GM18507 (cell line): ENCODE measurements at regions not wholly inside any gene's neighbourhood (a gene's known extent, or its start where the extent isn't known, plus 50 kb on each side); places are given as distances from the start of the nearest gene placed in this dataset.
"Not testable (repeated sequence)": the region's sequence is repeated elsewhere in the genome, so short reads cannot be mapped to it uniquely, and the experiment has no call there.

ENCODE experiments used
- DNase-seq: peaks from one replicate; pipeline ENCODE4 v3.0.0; 2011; ENCODE audit warnings: low read depth; ENCODE audit not compliant: insufficient read length; ENCODE audit errors: extremely low spot score
- FAIRE-seq: peaks from 2 replicates; lab custom pipeline; 2011; peaks lifted over from hg19 to GRCh38; lab: Jason Lieb, UNC

GRCh38 chr5:66443462-66444130, 152.6 kb upstream of the MAST4 start:
- DNase-seq (no peak), FAIRE-seq (no peak)

GRCh38 chr5:66448070-66448469, 148.1 kb upstream of the MAST4 start:
- FAIRE-seq = not testable (repeated sequence)

GRCh38 chr5:66450237-66450636, 146.0 kb upstream of the MAST4 start:
- DNase-seq (no peak), FAIRE-seq (no peak)

More at GRCh38 chr5:66448070-66448469, 148.1 kb upstream of the MAST4 start:
- DNase-seq = not testable (repeated sequence)

GRCh38 chr5:66450988-66451387, 145.2 kb upstream of the MAST4 start:
- no peak for FAIRE-seq
- no peak for DNase-seq

- FAIRE-seq (no peak), DNase-seq (no peak)
These were observed 144.1 kb upstream of the MAST4 start for GRCh38 chr5:66452109-66452508.

- DNase-seq = no peak
- no peak for FAIRE-seq
These were observed 141.8 kb upstream of the MAST4 start for GRCh38 chr5:66454186-66455078.

- FAIRE-seq (no peak), DNase-seq (no peak)
These were observed 136.5 kb upstream of the MAST4 start for GRCh38 chr5:66459728-66460127.

- FAIRE-seq (no peak), DNase-seq (no peak)
These were observed 128.6 kb upstream of the MAST4 start for GRCh38 chr5:66467564-66467963.

- no peak for FAIRE-seq
These were observed 126.5 kb upstream of the MAST4 start for GRCh38 chr5:66469684-66470083.

GRCh38 chr5:66472010-66472409, 124.2 kb upstream of the MAST4 start:
- no peak for FAIRE-seq
- DNase-seq = no peak

More at GRCh38 chr5:66469684-66470083, 126.5 kb upstream of the MAST4 start:
- DNase-seq = no peak

- no peak for DNase-seq
- no peak for FAIRE-seq
These were observed 120.5 kb upstream of the MAST4 start for GRCh38 chr5:66475731-66476130.

- no peak for FAIRE-seq
- DNase-seq = no peak
These were observed 118.6 kb upstream of the MAST4 start for GRCh38 chr5:66477596-66477995.

- DNase-seq (no peak), FAIRE-seq (no peak)
These were observed 101.8 kb upstream of the MAST4 start for GRCh38 chr5:66494437-66494836.

GRCh38 chr5:66498791-66499207, 97.4 kb upstream of the MAST4 start:
- DNase-seq (no peak), FAIRE-seq (no peak)

GRCh38 chr5:66503203-66503789, 92.9 kb upstream of the MAST4 start:
- FAIRE-seq = no peak
- DNase-seq = no peak

- FAIRE-seq (no peak), DNase-seq (no peak)
These were observed 89.1 kb upstream of the MAST4 start for GRCh38 chr5:66507106-66507505.

GRCh38 chr5:66511491-66511890, 84.7 kb upstream of the MAST4 start:
- FAIRE-seq (no peak), DNase-seq (no peak)

- FAIRE-seq (no peak), DNase-seq (no peak)
These were observed 83.1 kb upstream of the MAST4 start for GRCh38 chr5:66513130-66513529.

- DNase-seq = no peak
- FAIRE-seq = no peak
These were observed 81.0 kb upstream of the MAST4 start for GRCh38 chr5:66515209-66515608.

- no peak for FAIRE-seq
These were observed 79.6 kb upstream of the MAST4 start for GRCh38 chr5:66516550-66516949.

More at GRCh38 chr5:66516550-66516949, 79.6 kb upstream of the MAST4 start:
- no peak for DNase-seq
